SU-DHL-6 (cell line): ENCODE measurements at regions not wholly inside any gene's neighbourhood (a gene's known extent, or its start where the extent isn't known, plus 50 kb on each side); places are given as distances from the start of the nearest gene placed in this dataset.

Source experiments
- EZH2phosphoT487 ChIP-seq: fragments of 200-600 bp; sonication (generic), shearing (Covaris generic); conservative IDR thresholded peaks from 2 replicates; pipeline ENCODE4 v1.6.1; 2018; ENCODE audit warnings: mild to moderate bottlenecking, antibody characterized with exemption, low read length, moderate library complexity, mixed read lengths
- TF ChIP-seq, protein P1 (sequence below): fragments of 200-600 bp; sonication (generic); IDR thresholded peaks from one replicate; pipeline ENCODE4 v1.5.1; 2017; ENCODE audit warnings: antibody characterized with exemption, mild to moderate bottlenecking, low read length, moderate library complexity; ENCODE audit not compliant: insufficient read depth, poor library complexity, severe bottlenecking

DNA sequence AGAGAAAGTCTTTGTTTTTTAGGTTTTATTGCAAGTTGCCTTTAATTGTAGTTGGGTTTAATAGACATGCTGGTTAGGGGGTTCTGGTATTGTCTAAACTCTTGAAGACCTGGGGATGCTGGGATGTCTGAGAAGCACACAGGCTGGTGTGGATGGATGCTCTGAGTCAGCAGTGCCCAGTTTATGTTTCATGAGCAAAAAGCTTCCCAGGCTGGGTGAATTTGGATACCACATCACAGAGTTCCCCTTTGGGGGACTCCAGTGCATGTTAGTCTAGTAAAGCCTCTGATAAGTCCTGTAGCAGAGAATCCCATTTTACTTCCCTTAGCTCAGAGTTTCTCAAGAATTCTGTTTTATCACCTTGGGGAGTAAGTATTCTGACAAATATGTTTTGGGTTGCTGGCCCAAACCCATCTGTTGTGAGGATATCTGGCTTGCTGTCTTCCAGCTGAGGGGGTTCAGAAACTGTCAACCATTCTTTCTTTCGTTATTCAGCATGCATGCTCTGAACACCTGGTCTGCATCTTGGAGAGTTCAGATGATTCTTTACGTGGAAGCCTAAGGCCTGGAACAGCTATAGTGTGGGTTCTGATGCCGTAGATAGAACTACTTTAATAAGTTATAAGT is 509.1 kb downstream of the VRK1 start:
- TF ChIP-seq, protein P1, sequence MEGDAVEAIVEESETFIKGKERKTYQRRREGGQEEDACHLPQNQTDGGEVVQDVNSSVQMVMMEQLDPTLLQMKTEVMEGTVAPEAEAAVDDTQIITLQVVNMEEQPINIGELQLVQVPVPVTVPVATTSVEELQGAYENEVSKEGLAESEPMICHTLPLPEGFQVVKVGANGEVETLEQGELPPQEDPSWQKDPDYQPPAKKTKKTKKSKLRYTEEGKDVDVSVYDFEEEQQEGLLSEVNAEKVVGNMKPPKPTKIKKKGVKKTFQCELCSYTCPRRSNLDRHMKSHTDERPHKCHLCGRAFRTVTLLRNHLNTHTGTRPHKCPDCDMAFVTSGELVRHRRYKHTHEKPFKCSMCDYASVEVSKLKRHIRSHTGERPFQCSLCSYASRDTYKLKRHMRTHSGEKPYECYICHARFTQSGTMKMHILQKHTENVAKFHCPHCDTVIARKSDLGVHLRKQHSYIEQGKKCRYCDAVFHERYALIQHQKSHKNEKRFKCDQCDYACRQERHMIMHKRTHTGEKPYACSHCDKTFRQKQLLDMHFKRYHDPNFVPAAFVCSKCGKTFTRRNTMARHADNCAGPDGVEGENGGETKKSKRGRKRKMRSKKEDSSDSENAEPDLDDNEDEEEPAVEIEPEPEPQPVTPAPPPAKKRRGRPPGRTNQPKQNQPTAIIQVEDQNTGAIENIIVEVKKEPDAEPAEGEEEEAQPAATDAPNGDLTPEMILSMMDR, result no peak
- no peak for TF ChIP-seq EZH2phosphoT487
